Left renal cortex interstitium (tissue), 4 donors: ENCODE measurements at regions not wholly inside any gene's neighbourhood (a gene's known extent, or its start where the extent isn't known, plus 50 kb on each side); places are given as distances from the start of the nearest gene placed in this dataset.
"Not testable (repeated sequence)": the region's sequence is repeated elsewhere in the genome, so short reads cannot be mapped to it uniquely, and the experiment has no call there.

Experiments used
- DNase-seq, 4 donors: peaks; one replicate each; pipeline ENCODE4 v3.0.0-alpha.2; 2013; ENCODE audit warnings: low read depth in 4 of 4, low spot score in 2 of 4, missing footprints in 1 of 4

GRCh38 chr4:71081192-71081591 is 87.7 kb downstream of the DCK start:
- DNase-seq: no peak

GRCh38 chr4:71093745-71094144 is 100.3 kb downstream of the DCK start:
- no peak for DNase-seq

- DNase-seq: no peak
Observed at GRCh38 chr4:71094201-71094600, 100.8 kb downstream of the DCK start.

- DNase-seq: no peak
Observed at GRCh38 chr4:71095141-71095540, 101.7 kb downstream of the DCK start.

- no peak for DNase-seq
Observed at GRCh38 chr4:71095545-71095944, 102.1 kb downstream of the DCK start.

GRCh38 chr4:71107726-71108125 is 114.3 kb downstream of the DCK start:
- no peak for DNase-seq

- DNase-seq: no peak
Observed at GRCh38 chr4:71110499-71110898, 117.0 kb downstream of the DCK start.

GRCh38 chr4:71111133-71111532 is 117.7 kb downstream of the DCK start:
- not testable (repeated sequence) for DNase-seq

GRCh38 chr4:71113294-71113693 is 119.8 kb downstream of the DCK start:
- DNase-seq: no peak

- DNase-seq: no peak
Observed at GRCh38 chr4:71120831-71121524, 127.5 kb downstream of the DCK start.

- DNase-seq: no peak
Observed at GRCh38 chr4:71123951-71124350, 130.5 kb downstream of the DCK start.

- DNase-seq: no peak
Observed at GRCh38 chr4:71125137-71125536, 131.7 kb downstream of the DCK start.

GRCh38 chr4:71126719-71127118 is 133.3 kb downstream of the DCK start:
- DNase-seq: no peak

- no peak for DNase-seq
Observed at GRCh38 chr4:71130827-71131603, 137.6 kb downstream of the DCK start.

- DNase-seq: no peak
Observed at GRCh38 chr4:71132486-71132885, 139.0 kb downstream of the DCK start.

- no peak for DNase-seq
Observed at GRCh38 chr4:71133491-71133890, 140.0 kb downstream of the DCK start.

GRCh38 chr4:71136071-71136470 is 142.6 kb downstream of the DCK start:
- no peak for DNase-seq

GRCh38 chr4:71138007-71138615 is 144.7 kb downstream of the DCK start:
- no peak for DNase-seq

- DNase-seq: no peak
Observed at GRCh38 chr4:71140563-71140962, 147.1 kb downstream of the DCK start.

GRCh38 chr4:71141125-71141524 is 147.7 kb downstream of the DCK start:
- no peak for DNase-seq

- no peak for DNase-seq
Observed at GRCh38 chr4:71147261-71147660, 153.8 kb downstream of the DCK start.

- no peak for DNase-seq
Observed at GRCh38 chr4:71148545-71148944, 155.1 kb downstream of the DCK start.
